ENCODE measurements at regions not wholly inside any gene's neighbourhood (a gene's known extent, or its start where the extent isn't known, plus 50 kb on each side); places are given as distances from the start of the nearest gene placed in this dataset.

DNA sequence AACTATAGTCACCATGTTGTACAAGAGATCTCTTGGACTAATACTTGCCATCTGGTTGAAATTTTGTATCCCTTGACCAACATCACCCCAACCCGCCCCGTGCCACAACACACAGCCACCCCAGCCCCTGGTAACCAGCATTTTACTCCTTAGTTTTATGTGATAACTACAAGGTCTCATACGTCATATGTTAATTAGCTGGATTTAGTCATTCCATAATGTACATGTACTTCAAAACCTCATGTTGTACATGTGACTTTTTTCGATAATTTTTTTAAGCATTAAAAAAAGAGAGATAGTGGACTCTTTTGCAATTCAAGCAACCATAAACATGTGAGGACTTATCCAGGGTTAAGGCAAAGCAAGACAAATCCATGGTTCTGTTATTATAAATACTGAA lies 773.4 kb upstream of the NOVA1 start:
- TF ChIP-seq, protein P1, sequence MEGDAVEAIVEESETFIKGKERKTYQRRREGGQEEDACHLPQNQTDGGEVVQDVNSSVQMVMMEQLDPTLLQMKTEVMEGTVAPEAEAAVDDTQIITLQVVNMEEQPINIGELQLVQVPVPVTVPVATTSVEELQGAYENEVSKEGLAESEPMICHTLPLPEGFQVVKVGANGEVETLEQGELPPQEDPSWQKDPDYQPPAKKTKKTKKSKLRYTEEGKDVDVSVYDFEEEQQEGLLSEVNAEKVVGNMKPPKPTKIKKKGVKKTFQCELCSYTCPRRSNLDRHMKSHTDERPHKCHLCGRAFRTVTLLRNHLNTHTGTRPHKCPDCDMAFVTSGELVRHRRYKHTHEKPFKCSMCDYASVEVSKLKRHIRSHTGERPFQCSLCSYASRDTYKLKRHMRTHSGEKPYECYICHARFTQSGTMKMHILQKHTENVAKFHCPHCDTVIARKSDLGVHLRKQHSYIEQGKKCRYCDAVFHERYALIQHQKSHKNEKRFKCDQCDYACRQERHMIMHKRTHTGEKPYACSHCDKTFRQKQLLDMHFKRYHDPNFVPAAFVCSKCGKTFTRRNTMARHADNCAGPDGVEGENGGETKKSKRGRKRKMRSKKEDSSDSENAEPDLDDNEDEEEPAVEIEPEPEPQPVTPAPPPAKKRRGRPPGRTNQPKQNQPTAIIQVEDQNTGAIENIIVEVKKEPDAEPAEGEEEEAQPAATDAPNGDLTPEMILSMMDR (conservative IDR thresholded peaks at IDR 0.05; ENCODE audit: low read depth, low read length) = no peak
- no peak overlapping the region for H3K4me3 ChIP-seq (ENCODE audit: low read length)
- no peak for DNase-seq (ENCODE audit: low read depth)

DNA sequence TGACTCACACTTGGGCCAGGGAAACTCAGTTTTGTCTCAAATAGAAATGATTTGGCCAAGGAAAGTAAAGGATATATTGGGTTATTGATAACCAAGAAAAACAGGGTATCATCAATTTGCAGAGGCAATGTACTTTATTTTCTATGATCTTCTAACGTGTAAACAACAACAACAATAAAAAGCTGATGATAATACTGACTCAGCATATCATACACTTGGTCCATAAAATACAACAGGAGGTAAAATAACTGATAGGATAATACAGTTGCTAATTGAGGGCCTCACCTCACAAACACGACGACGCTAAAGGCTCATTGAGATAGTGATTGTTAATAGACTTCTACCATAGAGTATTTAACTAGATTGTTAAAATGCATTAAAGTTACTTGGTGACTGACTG lies 774.0 kb upstream of the NOVA1 start:
- no peak overlapping the region for H3K4me3 ChIP-seq (ENCODE audit: low read length)
- TF ChIP-seq, protein P1 (conservative IDR thresholded peaks at IDR 0.05; ENCODE audit: low read depth, low read length) = no peak
- DNase-seq (ENCODE audit: low read depth) = no peak

DNA sequence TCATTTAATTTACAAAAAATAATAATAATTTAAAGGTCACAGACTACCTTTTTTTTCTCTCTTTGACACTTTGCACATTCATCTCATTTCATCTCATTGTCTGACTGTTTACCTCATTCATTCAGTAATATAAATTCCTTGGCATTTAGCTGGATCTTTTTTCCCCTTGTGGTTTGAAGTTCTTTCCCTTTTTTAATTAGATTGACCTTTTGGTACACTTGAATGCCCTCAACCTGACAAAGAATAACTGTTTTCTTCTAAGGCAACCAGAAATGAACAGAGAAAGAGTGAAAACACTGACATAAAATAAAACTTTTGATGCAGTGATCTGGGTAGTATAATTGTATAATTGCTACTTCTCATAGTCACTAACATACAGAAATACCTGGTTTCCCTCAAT lies 774.9 kb upstream of the NOVA1 start:
- TF ChIP-seq, protein P1 (conservative IDR thresholded peaks at IDR 0.05; ENCODE audit: low read depth, low read length) = no peak
- H3K4me3 ChIP-seq (ENCODE audit: low read length) = no peak overlapping the region
- no peak for DNase-seq (ENCODE audit: low read depth)

DNA sequence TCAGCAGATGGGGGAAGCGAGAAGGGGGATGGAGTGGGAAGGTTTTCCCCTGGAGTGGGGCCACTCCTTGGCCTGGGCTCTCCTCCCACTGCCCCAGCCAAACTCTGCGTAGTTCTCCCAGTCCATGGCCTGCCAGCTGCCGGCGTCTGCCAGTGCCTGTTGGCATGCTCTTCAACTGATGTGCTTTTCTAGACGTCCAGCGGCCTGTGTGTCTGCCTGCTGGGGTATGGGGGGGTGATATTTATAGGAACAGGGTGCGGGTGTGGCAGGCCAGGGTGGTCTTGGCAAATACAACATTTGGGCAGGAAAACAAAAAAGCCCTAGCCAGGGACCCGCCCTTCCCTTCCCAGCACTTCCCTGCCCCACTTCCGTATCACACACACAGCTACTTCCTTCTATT lies 786.3 kb upstream of the NOVA1 start:
- DNase-seq (ENCODE audit: low read depth) = no peak
- no peak overlapping the region for H3K4me3 ChIP-seq (ENCODE audit: low read length)
- TF ChIP-seq, protein P1 (conservative IDR thresholded peaks at IDR 0.05; ENCODE audit: low read depth, low read length) = no peak

DNA sequence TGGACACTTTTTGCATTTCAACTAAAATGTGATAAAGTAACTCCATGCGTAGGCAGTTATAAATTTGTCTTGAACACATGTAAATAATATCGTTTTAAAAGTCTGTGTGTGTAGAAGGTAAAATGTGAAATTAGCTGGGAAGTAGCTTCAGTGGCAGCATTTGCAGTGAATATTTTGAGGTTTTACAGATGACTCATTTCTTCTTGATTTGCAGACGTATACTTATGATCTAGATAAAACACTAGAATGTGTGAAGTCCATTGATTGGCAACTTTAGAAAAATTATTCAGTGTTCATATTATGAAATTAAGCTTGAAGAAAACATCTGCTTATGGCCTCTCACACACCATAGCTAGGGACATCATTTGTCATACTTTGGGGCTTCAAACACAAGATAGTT lies 788.6 kb upstream of the NOVA1 start:
- TF ChIP-seq, protein P1 (conservative IDR thresholded peaks at IDR 0.05; ENCODE audit: low read depth, low read length) = no peak
- DNase-seq (ENCODE audit: low read depth) = no peak
- no peak overlapping the region for H3K4me3 ChIP-seq (ENCODE audit: low read length)

DNA sequence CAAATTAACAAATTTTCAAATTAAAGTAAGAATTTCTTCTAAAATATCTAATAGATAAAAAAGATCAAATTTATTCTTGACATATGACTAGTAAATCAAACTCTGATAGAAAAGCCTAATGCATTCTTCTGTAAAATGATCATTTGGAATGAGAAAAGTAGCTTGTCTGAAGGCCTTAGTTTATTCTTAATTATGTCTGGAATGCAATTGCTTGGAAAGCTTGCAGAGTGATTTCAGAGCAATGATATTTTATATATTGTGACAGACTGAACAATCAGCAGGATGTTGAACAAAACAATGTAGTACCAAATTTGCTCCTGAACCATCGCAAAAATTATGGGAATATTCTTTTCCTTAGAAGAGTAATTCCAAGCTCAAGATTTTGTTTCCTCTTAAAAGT lies 789.6 kb upstream of the NOVA1 start:
- TF ChIP-seq, protein P1 (conservative IDR thresholded peaks at IDR 0.05; ENCODE audit: low read depth, low read length) = no peak
- no peak overlapping the region for H3K4me3 ChIP-seq (ENCODE audit: low read length)
- DNase-seq (ENCODE audit: low read depth) = no peak

DNA sequence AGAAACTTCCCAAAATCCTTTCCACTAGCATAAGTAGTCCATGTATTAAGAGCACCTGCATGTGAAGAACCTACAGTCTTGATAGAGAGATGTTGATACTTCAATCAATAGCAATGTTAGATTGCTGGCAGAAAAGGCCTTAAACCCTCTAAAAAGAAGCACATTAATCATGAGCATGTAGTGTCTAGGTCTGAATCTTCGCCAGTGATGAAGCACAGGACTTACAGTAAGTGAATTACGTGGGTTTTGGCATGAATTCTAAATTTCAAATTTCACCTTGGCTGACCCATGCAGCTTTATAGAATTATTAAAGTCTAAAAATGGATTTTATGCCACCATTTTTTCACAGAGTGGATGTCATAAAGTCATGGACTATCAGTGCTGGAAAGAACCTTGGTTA lies 791.6 kb upstream of the NOVA1 start:
- TF ChIP-seq, protein P1 (conservative IDR thresholded peaks at IDR 0.05; ENCODE audit: low read depth, low read length) = no peak
- no peak for DNase-seq (ENCODE audit: low read depth)
- H3K4me3 ChIP-seq (ENCODE audit: low read length) = no peak overlapping the region
